IPS-NIHi11 (cell line): ENCODE measurements at regions not wholly inside any gene's neighbourhood (a gene's known extent, or its start where the extent isn't known, plus 50 kb on each side); places are given as distances from the start of the nearest gene placed in this dataset.

Source experiments
- DNase-seq: peaks from one replicate; pipeline ENCODE4 v3.0.0; 2012; ENCODE audit warnings: mixed read lengths, low spot score

DNA sequence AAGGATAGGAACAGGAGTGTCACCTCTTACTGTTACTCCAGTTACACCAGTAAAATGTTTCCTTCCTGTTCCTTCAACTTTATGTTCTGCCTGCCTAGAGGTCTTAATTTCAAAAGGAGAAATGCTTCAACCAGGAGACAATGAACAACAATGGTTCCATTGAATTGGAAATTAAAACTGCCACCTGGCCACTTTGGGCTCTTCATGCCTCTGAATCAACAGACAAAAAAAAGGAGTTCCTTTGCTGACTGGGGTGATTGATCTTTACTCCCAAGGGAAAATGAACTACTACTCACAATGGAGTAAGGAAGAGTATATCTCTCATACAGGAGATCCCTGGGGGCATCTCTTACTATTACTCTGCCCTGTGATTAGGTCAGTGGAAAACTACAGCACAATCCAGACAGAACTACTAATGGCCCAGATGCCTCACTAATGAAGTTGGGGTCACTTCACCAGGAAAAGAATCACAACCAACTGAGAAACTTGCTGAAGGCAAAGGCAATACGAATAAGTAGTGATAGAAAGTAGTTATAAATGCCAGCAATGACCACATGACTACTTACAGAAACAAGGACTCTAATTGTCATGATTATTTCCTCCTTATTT lies 76.6 kb upstream of the PRDX6 start:
- no peak for DNase-seq

DNA sequence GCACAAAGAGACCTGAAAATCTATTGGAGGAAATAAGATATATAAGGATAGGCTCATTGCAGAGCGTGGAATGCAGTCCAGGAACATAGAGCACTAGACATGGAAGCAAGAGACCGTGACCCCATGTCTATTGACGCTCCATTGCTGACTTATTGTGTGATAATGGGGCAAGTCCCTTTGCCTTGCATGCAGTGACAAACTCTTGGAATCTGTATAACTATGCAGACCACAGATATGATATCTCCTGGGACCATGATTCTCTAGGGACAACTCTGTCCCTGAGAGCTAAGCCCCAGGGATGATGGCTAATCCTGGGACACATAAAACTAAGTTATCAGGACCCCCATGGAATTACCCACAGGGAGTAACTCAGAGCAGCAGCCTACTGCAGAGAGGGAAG lies 73.1 kb upstream of the PRDX6 start:
- DNase-seq, result no peak

DNA sequence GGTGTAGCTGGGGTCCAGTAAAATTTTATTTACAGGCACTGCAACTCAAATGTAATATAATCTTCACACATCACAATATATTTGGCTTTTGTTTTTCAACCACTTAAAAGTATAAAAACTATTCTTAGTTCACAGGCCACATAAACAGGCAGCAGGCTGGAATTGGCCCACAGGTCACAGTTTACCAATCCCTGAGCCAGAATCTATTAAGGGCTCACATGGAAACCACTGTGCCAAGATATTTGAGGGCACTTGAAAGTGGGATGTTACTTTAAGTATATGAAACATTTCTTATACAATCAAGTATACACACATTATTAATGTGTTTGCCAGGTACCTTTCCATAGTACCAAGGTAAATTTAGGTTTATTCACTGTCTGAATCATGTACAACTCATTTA lies 71.9 kb upstream of the PRDX6 start:
- DNase-seq, result no peak

DNA sequence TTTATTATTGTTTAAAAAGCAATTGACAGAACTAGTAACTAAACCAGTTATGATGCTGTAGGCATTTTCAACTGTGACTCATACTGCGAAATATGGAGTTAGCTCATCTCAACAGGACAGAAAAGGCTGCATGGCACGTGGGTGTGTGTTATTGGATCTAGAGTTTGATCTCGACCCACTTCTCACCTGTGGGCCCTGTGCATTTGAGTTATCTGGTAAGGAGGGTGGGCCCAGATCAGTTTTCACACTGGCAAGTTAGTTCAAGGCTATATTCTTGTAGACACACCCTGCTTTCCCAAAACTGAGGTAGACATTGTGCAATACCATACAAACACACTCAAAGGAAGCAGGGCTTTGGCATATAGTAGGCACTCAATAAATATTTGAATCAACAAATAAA lies 71.3 kb upstream of the PRDX6 start:
- DNase-seq, result no peak

DNA sequence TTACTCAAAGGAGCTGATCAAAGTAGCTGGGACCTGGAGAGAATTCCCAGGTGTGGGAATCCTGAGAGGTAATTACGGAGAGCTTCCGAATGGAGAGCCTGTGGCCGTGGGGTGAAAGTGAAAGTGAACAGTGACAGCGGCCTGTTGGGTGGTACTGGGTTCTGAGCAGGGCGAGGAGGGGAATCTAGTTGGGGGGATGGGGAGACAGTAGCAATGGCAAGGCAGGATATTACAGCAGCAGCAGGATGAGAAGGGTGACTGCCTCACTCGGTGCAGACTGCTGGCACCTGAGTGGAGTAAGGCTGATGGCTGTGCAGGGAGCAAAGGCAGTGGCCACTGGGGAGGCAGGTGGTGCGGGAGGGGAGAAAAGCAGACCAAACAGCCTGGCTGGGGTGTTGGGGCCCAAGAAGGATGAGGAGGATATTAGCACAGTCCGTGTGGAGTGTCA lies 70.3 kb upstream of the PRDX6 start:
- DNase-seq, result no peak

DNA sequence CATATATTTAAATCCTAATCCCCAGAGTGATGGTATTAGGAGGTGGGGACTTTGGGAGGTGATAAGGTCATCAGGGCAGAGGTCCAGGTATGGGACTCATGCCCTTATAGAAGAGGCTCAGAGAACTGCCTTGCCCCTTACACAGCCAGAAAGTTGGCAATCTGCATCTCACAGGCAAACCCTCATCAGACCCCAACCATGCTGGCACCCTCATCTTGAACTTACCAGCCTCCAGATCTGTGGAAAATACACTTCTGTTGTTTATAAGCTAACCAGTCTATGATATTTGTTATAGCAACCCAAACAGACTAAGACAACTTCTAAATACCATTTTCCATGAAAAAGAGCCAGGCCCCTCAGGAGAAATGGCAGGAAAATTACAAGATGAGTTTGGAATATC lies 69.3 kb upstream of the PRDX6 start:
- DNase-seq, result no peak

DNA sequence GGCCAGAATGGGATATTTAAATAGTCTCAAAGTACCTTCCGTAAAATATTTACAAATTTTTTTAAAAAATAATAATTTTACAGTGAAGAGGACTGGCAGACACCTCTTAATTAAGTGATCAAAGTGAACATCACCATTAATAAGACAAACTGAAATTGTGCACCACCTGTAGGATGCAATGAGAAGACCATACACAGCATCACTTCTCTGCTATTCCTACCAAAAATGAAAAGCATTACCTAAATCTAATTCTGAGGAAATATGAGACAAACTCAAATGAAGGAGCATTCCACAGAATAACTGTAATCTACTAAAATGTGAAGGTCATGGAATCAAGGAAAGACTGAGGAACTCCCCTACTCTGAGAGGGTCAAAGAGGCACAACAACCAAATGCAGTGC lies 68.2 kb upstream of the PRDX6 start:
- DNase-seq, result no peak

DNA sequence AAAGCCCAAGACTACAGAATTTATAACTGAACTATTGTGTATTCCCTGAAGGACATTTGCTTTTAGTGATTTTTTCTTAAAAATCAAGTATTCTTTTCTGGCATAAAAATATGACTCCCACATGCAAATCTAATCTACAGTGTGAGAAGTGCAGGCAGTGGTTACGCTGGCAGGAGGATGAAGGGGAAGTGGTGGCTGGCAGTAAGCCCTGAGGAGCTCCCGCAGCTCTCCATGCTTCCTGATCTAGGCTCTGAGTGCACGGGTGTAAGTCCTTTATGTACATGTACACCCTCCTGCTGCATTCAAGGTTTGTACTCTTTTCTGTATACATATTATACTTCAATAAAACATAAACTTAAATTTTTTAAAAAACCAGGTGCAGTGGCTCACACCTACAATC lies 67.5 kb upstream of the PRDX6 start:
- no peak for DNase-seq

DNA sequence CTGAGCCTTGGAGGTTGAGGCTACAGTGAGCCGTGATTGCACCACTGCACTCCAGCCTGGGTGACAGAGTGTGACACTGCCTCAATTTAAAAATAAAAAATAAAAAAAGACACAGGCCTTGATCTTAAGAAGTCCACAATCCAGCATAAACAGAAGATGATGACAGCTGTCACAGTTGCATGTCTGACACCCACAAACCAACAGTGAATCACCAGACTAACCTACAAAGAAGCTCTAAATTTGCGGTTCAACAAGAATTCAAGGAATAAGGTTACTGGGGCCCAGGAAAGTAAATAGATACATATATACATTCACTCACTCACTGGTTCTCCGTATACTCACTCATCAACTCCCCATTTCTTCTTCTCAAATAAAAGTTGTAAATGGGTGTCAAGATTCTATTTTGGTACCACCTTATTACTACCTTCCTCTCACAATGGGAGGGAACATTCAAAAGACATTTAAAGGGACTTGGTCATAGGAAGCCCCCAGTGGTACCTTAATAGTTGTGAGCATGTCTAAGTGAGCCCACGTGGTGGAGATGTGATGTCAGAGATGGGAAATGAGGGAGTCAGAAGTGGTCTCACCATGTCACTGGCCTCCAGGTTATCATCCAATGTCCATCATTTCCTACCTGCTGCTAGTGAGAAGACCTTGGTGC lies 66.9 kb upstream of the PRDX6 start:
- no peak for DNase-seq

DNA sequence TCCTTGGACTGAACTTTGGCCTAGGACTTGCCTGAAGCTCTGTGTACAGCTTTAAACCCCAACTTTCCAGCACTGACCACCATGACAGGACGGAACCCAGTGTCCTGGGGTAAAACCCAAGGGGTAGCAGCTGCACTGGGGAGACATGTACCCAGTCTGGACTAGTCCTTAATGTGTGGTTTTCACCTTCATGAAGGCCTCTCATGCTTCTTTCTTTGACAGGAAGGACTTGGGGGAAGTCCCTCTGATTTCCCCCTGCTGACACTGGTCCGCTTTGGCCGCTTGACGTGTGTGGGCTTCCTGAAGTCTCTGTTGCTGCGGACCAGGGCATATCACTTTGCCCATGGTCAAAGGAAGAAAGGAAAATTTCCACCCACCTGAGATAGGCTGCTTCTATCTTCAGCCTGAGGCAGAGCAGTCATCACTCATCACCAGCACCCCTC lies 66.3 kb upstream of the PRDX6 start:
- no peak for DNase-seq

DNA sequence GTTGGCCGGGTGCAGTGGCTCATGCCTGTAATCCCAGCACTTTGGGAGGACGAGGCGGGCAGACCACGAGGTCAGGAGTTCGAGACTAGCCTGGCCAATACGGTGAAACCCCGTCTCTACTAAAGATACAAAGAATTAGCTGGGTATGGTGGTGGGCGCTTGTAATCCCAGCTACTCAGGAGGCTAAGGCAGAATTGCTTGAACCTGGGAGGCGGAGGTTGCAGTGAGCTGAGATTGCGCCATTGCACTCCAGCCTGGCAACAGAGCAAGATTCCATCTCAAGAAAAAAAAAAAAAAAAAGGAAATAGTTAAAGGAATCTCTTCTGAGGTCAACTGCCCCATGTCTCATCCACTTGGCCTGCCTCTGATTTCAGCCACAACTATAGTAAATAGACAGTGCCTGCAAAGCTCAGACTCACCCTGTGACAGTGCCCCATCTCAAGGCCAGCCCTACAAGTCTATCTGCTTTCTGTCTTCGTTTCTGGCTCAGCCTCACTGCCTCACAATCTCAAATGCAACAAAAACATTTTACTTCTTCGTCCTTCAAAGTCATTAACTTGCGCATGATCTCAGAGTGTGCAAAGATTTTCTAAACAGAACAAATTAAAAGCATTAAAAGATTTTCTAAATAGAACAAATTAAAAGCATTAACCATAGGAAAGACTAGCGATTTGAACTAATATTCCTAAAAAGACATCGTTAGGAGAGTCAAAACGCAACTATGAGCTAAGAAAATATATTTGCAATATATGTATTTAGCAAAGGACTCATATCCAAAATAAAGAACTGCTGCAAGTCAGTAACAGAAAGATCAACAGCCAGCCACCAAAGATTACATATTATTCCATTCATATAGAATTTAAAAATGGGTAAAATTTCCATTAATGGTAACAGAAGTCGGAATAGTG lies 65.0 kb upstream of the PRDX6 start:
- no peak for DNase-seq

DNA sequence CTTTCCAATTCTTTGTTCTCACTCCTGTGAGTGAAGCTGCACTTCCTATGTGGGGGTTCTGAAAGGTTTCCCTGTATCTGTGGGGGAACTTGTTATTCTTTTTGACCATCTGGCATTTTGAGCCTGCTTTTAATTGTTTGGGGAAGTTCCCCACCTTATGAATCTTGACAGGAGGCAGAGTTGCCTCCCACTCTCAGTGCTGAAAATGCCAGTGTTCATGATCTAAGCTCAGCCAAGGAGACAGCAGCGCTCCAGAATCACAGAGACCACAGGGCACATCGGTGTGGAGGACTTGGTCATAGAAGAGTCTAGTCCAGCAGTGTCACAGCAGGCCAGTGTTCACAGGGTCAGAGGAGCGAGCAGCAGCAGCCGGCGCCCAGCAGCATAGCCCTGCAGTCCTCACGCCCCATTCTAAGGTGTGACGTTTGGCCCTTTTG lies 63.8 kb upstream of the PRDX6 start:
- DNase-seq, result no peak

DNA sequence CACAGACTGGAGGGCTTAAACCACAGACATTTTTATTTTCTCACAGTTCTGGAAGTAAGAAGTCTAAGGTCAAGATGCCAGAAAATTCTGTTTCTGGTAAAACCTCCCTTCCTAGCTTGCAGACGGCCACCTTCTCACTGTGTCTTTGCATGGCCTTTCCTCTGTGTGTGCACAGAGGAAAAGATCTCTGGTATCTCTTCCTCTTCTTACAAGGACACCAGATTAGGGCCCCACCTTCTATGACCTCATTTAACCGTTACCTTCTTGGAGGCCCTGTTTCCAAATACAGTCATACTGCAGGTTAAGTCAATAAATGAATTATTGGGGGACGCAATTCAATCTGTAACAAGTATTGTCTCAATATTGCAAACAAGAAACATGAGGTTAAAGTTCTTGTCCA lies 63.0 kb upstream of the PRDX6 start:
- DNase-seq, result no peak

DNA sequence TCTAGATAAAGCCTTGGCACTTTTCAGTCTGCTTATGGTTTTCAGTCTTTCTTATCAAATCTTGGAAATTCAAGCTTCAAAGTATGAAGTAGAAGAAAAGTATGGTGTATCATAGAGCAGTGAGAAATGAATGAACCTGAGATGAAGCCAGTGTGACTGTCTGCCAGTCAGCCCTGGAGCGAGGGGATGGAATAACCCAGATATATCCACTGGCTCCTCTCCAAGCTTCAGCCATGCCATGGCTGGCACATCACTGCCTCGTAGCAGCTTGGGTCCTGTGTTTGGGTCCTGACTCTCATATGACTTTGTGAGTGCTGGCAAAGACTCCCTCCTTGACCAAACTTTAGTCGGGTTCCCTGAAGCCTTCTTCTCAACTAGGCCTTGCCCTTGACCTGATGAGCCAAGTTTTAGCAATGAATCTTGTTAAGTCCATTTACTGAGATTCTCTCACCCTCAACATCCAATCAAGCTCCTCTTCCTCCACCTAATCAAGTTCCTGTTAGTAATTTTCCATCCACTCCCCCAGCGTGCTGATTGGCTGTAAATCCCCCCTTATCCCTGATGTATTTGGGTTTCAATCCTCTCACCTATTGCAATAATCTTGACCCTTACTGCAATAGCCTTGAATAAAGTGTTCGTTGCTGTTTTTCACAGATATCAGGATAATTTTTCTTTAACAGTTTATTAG lies 62.5 kb upstream of the PRDX6 start:
- DNase-seq, result no peak

DNA sequence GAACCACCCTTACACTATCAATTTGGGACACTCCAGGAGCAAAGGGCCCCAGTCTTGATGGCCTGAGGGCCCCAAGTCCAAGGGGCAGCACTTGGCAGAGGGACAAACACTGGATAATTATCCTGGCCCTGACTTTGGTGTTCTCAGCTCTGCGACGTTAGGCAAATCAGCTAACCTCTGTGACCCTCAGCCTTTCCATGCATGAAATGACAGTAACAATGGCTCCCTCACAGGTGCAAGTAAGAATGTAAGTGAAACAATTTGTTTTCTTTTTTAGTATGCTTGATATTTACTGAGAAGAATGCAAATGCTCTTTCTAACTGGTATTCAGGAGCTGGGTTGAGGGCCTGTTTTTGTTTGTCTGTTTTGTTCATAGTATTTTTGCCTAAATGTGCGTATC lies 61.6 kb upstream of the PRDX6 start:
- DNase-seq, result no peak

DNA sequence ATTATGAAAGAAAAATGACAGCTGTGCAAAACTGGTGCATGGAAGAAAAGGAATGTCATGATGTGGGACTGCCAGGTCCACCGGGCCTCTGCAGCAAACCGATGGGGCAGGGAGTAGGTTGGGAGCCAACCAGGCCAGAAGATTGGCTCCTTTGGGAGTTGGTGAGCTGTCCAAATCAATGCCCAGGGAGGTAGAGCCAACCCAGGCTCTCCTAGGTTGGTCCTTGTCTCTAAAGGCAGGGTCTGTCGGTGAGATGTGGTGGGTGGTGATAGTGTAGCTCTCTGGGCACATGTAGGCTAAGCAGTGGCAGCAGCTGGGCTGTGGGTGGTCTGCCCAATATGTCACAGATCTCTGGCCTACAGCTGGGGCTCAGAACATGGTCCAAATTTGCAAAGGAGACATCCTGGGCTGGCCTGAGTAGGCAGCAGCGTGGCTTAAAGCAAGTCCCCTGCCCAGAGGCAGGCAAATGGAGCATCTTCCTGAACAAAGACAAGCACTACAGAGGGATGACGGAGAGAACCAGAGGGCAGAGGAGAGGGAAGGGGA lies 61.2 kb upstream of the PRDX6 start:
- DNase-seq, result no peak

DNA sequence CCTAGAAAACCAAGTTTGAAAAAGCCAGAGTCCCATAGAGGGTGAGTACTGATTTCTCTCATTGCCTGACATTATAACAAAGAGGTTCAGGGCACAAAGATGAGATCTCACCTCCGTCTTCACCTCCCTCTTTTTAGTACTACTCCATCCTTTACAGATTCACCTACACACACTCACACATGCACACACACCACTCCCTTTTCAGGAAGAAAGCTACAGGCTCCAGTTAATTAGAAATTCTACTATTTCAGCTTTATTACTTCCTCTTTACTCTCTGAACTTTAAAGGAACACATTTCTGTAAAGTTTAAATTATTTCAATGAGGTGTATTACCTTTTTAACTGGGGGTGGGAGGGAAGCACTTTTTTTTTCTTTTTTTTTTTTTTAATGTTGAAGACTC lies 59.6 kb upstream of the PRDX6 start:
- no peak for DNase-seq

DNA sequence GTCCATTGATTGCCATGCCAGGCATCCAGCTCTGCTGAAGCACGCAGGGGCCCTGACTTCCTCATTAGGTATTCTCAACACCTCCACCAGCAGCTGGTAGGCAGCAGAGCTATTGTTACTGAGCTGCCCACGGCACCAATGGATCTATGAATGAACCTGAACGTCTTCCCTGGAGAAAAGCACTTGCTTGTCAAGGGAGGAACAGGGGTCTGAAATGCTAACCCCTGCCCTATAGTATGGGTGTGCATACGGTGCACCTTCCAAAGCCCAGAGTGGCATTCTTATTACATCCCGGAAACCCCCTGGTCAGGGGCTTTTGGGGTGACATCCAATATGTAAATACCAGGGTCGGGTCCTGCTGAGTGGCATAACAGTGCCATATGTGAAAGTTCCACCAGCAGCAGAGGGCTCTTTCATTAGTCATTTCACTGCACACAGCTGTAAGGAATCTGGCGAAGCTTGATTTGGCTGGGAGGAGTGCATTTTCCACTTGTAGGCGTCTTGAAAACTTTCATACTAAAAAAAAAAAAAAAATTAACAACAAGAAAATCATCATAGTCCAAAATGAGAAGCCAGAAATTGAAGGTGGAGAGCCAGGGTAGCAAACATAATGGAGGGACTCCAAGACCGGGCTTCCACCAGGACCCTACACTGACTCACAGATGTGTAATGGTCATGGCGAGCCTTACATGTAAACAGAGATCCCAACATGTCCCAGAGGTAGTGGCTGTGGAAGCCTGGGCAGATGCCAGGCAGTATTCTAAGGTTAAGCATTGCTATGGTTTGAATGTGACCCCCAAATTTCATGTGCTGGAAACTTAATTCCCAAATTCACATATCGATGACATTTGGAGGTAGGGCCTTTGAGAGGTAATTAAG lies 58.8 kb upstream of the PRDX6 start:
- no peak for DNase-seq

DNA sequence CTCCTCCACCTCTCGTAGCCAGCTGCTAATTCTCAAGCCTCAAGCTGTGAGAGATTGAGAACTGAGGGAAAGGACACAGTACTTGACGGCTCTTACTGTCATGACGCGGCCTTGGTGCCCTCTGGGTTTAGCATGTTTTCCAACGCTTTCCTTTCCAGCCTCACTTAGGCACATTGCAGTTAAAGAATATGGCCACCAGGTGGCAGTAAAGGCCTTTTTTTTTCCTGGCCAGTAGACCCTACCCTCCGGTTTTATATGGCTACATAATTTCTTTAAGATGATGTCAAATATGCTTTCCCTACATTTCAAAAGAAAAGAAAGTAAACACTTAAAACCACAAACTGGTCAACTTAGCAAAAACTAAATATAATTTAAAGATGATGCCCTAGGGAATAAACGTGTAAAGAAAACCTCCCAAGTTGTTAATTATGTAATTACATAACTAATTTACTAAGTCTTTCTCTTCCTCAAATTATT lies 56.8 kb upstream of the PRDX6 start:
- peak; percentile 70 for DNase-seq

DNA sequence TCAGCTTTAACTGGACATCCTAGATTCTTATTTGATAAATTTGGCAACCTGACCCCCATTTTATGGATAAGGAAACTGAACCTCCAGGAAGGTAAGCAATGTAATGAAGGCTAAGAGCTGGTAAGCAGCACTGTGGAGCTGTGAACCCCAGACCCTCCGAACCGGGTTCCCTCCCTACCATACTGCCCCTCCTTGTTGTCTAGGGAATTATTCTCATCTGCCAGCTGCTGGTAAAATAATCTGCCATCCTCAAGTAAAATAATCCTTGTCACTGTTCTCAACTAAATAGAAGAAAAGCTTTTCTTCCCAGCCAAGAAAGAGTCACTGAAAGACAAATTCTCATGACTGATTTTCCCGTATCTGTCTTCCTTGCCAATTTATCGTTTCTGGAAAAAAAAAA lies 55.8 kb upstream of the PRDX6 start:
- no peak for DNase-seq

DNA sequence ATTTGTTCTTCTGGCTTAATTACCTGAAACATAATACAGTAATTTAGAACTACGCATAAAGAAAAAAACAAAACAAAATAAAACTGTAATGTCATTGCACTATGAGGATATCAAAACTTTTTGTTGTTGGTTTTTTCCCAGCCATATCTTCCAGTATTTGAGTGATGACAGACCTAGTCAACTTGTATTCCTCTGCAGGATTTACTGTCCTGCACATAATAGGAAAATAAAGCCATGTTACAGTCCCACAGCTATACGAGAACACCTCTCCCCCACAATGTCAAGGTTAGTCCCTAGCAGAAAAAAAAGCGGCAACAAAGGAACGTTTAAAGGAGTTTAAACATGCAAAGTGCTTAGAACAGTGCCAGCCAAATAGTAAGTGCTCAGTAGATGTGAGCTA lies 55.3 kb upstream of the PRDX6 start:
- no peak for DNase-seq
